CD4-positive, alpha-beta T cell (primary cell): ENCODE measurements at regions not wholly inside any gene's neighbourhood (a gene's known extent, or its start where the extent isn't known, plus 50 kb on each side); places are given as distances from the start of the nearest gene placed in this dataset.
"Not testable (repeated sequence)": the region's sequence is repeated elsewhere in the genome, so short reads cannot be mapped to it uniquely, and the experiment has no call there.

Experiments
- ATAC-seq: fragments of 200-7000 bp; cut with Tn5 transposase; one replicate; pipeline ENCODE4 v1.10.0; 2022; ENCODE audit warnings: mild to moderate bottlenecking; ENCODE audit not compliant: poor library complexity
- CTCF ChIA-PET: fragments of 350-600 bp; sonication (Branson Sonifier 250); formaldehyde crosslinking; loops from one replicate; lab custom pipeline; 2021; ENCODE audit warnings: antibody characterized with exemption, inconsistent platforms; lab: Charles Lee
- POLR2A ChIA-PET: fragments of 350-600 bp; sonication (Branson Sonifier 250); formaldehyde crosslinking; loops from one replicate; lab custom pipeline; 2021; ENCODE audit warnings: antibody characterized with exemption, inconsistent platforms; lab: Charles Lee
- DNase-seq, 14 experiments: peaks; one replicate each; pipeline ENCODE4 v3.0.0-alpha.2; 2013 to 2020; ENCODE audit warnings: mixed read lengths in 2 of 14
- H3K27ac ChIP-seq, 2 donors: one replicate each; pipeline versions ENCODE4 v1.5.1 to v1.7.0; 2013; ENCODE audit warnings: low read length in 2 of 2, low read depth in 1 of 2, mild to moderate bottlenecking in 1 of 2
- H3K27me3 ChIP-seq, 2 experiments: 1 replicate in 1 of 2; 2 replicates in 1 of 2; pipeline versions ENCODE4 v1.6.1 to v1.7.0; 2013; ENCODE audit warnings: low read length in 2 of 2, control low read depth in 1 of 2, mild to moderate bottlenecking in 1 of 2, moderate library complexity in 1 of 2; ENCODE audit not compliant: insufficient read depth in 2 of 2, control insufficient read depth in 1 of 2
- H3K36me3 ChIP-seq: one replicate; pipeline ENCODE4 v1.6.1; 2013; ENCODE audit warnings: low read length, control low read depth; ENCODE audit not compliant: insufficient read depth
- H3K4me1 ChIP-seq: one replicate; pipeline ENCODE4 v1.6.1; 2013; ENCODE audit warnings: low read length, control low read depth; ENCODE audit not compliant: insufficient read depth
- H3K4me3 ChIP-seq: one replicate; pipeline ENCODE4 v1.5.1; 2013; ENCODE audit warnings: mild to moderate bottlenecking, low read length, moderate library complexity
- H3K9me3 ChIP-seq, 2 experiments: 1 replicate in 1 of 2; 2 replicates in 1 of 2; pipeline versions ENCODE4 v1.6.1 to v1.7.0; 2013; ENCODE audit warnings: low read length in 2 of 2, mild to moderate bottlenecking in 2 of 2, control low read depth in 1 of 2, moderate library complexity in 1 of 2; ENCODE audit not compliant: control insufficient read depth in 1 of 2, insufficient read depth in 1 of 2
- H3K27ac Mint-ChIP-seq: one replicate; pipeline ENCODE4 v1.8.0; 2020; ENCODE audit warnings: mixed read lengths
- H3K27me3 Mint-ChIP-seq: one replicate; pipeline ENCODE4 v1.8.0; 2021; ENCODE audit warnings: mixed read lengths
- H3K36me3 Mint-ChIP-seq: one replicate; pipeline ENCODE4 v1.8.0; 2021; ENCODE audit warnings: low read depth, mixed read lengths
- H3K4me1 Mint-ChIP-seq: one replicate; pipeline ENCODE4 v1.8.0; 2021; ENCODE audit warnings: low read depth, mixed read lengths
- H3K4me3 Mint-ChIP-seq: one replicate; pipeline ENCODE4 v1.8.0; 2020; ENCODE audit warnings: mild to moderate bottlenecking, mixed read lengths
- H3K9me3 Mint-ChIP-seq: one replicate; pipeline ENCODE4 v1.8.0; 2020; ENCODE audit warnings: mixed read lengths
- intact Hi-C, 2 experiments: fragments of 100-400 bp; cut with DNase I in 1 of 2; cut with micrococcal nuclease in 1 of 2; formaldehyde crosslinking; loops; one replicate each; pipeline versions ENCODE4 v1.15.1 to v1.9.0; 2023 to 2025; cut with DNase I, micrococcal nuclease
- TF ChIP-seq, protein P1 (sequence below): fragments of 200-600 bp; IDR thresholded peaks from one replicate; pipeline ENCODE4 v1.8.0; 2022; ENCODE audit warnings: antibody characterized with exemption, mild to moderate bottlenecking

- TF ChIP-seq, protein P1, sequence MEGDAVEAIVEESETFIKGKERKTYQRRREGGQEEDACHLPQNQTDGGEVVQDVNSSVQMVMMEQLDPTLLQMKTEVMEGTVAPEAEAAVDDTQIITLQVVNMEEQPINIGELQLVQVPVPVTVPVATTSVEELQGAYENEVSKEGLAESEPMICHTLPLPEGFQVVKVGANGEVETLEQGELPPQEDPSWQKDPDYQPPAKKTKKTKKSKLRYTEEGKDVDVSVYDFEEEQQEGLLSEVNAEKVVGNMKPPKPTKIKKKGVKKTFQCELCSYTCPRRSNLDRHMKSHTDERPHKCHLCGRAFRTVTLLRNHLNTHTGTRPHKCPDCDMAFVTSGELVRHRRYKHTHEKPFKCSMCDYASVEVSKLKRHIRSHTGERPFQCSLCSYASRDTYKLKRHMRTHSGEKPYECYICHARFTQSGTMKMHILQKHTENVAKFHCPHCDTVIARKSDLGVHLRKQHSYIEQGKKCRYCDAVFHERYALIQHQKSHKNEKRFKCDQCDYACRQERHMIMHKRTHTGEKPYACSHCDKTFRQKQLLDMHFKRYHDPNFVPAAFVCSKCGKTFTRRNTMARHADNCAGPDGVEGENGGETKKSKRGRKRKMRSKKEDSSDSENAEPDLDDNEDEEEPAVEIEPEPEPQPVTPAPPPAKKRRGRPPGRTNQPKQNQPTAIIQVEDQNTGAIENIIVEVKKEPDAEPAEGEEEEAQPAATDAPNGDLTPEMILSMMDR: no peak
- H3K27me3 Mint-ChIP-seq: no peaks in the 10 kb centered on the region
- H3K4me1 Mint-ChIP-seq: no peaks in the 10 kb centered on the region
- peaks cover 2% of the 10 kb centered on the region for H3K9me3 Mint-ChIP-seq
- Histone ChIP-seq H3K36me3 (no peaks in the 10 kb centered on the region), H3K4me3 (no peak overlapping the region), H3K27me3 (no peaks in the 10 kb centered on the region), H3K4me1 (no peaks in the 10 kb centered on the region), H3K9me3 (no peaks in the 10 kb centered on the region), H3K27ac (no peak overlapping the region)
- H3K36me3 Mint-ChIP-seq: no peaks in the 10 kb centered on the region
- ChIA-PET CTCF (no interaction called here), POLR2A (no interaction called here)
- DNase-seq: no peak
- no peak for ATAC-seq
- no peak overlapping the region for H3K4me3 Mint-ChIP-seq
- no peak overlapping the region for H3K27ac Mint-ChIP-seq
- intact Hi-C loops: no loop called here
These were observed 335.1 kb upstream of the API5 start for GRCh38 chr11:42976636-42977217.

DNA sequence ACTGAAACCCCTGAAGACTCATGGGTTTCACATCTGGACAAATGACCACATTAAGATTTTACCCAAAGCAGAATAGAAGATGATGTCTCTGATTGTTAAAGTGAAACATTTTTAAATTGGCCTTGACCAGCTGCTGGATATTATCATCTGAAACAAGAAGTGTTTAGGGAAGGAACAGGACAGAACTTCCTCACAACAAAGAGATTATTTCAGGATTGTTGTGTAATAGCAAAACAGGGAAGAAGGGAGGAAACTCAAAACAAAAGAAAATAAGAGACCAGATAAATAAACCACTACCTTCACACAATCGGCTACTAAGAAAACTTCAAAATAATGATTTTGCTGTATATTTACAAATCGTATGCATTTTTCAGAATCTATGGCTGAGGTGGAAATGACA lies 319.2 kb upstream of the API5 start:
- CTCF ChIA-PET: no interaction called here
- H3K9me3 ChIP-seq: no peaks in the 10 kb centered on the region
- no peaks in the 10 kb centered on the region for H3K27me3 ChIP-seq
- peaks cover 5% of the 10 kb centered on the region for H3K9me3 Mint-ChIP-seq
- no peaks in the 10 kb centered on the region for H3K36me3 Mint-ChIP-seq
- H3K36me3 ChIP-seq: no peaks in the 10 kb centered on the region
- POLR2A ChIA-PET: no interaction called here
- ATAC-seq (no peak), DNase-seq (no peak)
- TF ChIP-seq, protein P1: no peak
- H3K4me1 Mint-ChIP-seq: no peaks in the 10 kb centered on the region
- H3K4me3 Mint-ChIP-seq: no peak overlapping the region
- intact Hi-C loops: no loop called here
- H3K4me3 ChIP-seq: no peak overlapping the region
- no peak overlapping the region for H3K27ac ChIP-seq
- no peak overlapping the region for H3K27ac Mint-ChIP-seq
- H3K27me3 Mint-ChIP-seq: no peaks in the 10 kb centered on the region
- no peaks in the 10 kb centered on the region for H3K4me1 ChIP-seq

GRCh38 chr11:42996421-42997307 lies 315.1 kb upstream of the API5 start:
- no peaks in the 10 kb centered on the region for H3K4me1 Mint-ChIP-seq
- Histone ChIP-seq H3K27me3 (no peaks in the 10 kb centered on the region), H3K4me1 (no peaks in the 10 kb centered on the region), H3K36me3 (no peaks in the 10 kb centered on the region), H3K9me3 (peaks cover 0 to 5% of the 10 kb centered on the region in 2 experiments), H3K4me3 (no peak overlapping the region), H3K27ac (no peak overlapping the region)
- CTCF ChIA-PET: interaction anchor here (1.2 kb wide), 1 partner anchor 12 kb away, joined by 3 read pairs; no protein-coding TSS in a partner anchor
- POLR2A ChIA-PET: no interaction called here
- H3K27me3 Mint-ChIP-seq: no peaks in the 10 kb centered on the region
- intact Hi-C loops: no loop called here
- TF ChIP-seq, protein P1: no peak
- no peak overlapping the region for H3K4me3 Mint-ChIP-seq
- no peak overlapping the region for H3K27ac Mint-ChIP-seq
- H3K36me3 Mint-ChIP-seq: no peaks in the 10 kb centered on the region
- peaks cover 7% of the 10 kb centered on the region for H3K9me3 Mint-ChIP-seq
- ATAC-seq (no peak), DNase-seq (no peak)

GRCh38 chr11:43004879-43005278 lies 306.9 kb upstream of the API5 start:
- H3K4me3 Mint-ChIP-seq, H3K4me3 ChIP-seq, ATAC-seq, CTCF ChIA-PET, H3K9me3 Mint-ChIP-seq, H3K4me1 Mint-ChIP-seq, H3K9me3 ChIP-seq, H3K27me3 Mint-ChIP-seq, H3K36me3 Mint-ChIP-seq, H3K27ac Mint-ChIP-seq, intact Hi-C loops, H3K36me3 ChIP-seq, POLR2A ChIA-PET, H3K4me1 ChIP-seq, H3K27ac ChIP-seq, H3K27me3 ChIP-seq, DNase-seq: not testable (repeated sequence)
